ENCODE measurements at regions not wholly inside any gene's neighbourhood (a gene's known extent, or its start where the extent isn't known, plus 50 kb on each side); places are given as distances from the start of the nearest gene placed in this dataset.
"Not testable (repeated sequence)": the region's sequence is repeated elsewhere in the genome, so short reads cannot be mapped to it uniquely, and the experiment has no call there.

- DNase-seq, result no peak
Measured at GRCh38 chr12:77249892-77250291, 184.5 kb upstream of the E2F7 start.

DNA sequence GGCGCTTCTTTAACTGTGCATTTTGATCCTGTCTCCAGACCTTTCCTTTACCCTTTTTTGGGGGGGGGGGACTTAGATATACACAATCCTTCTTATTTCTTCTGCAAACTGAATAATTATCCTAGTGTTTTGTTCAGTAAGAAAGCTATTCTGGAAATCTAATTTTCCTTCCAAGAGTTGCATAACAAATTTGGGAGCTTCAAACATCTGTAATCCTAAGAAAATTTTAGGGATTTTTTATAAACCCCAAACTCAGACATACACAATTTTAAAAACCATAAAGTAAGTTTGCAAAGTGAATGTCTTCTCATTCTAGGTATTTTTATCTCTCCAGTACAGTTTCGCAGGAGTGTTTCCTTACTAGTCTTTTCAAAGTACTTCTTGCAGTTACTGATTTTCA, 182.7 kb upstream of the E2F7 start:
- no peak for DNase-seq

DNA sequence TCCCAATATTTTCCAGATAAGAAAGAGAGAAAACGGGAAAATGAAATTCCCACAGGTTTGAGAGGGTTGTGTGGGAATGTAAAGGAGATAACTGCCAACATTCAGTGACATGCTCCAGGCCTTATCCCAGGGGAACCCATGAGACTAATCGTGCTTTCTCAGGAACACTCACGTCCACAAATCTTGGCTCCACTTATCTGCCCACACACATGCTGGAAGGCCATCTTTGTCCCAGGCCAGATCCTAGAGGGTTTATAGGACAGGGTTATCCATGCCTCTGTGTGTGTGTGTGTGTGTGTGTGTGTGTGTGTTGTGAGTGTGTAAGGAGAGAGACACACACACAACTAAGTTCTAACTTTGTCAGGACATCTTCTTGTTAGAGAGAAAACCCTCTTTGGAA, 182.2 kb upstream of the E2F7 start:
- DNase-seq, result no peak

DNA sequence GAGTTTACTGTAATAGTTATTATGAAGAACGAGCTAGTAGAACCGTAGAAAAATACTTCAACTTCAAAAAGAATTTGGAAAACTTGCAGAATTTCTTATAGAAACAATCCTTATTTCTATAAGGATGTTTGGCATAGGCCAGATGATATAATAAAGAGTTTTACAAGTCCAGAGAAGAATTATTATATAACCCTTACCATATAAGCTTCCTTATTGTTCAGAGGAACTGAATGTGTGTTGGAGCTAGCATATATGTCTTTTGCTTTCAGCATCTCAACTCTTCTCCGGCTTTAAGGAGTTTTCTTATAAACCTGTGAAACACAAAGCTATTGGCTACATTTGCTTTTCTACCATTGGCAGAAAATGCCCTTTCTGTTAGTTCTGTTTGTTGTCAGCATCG, 178.0 kb upstream of the E2F7 start:
- no peak for DNase-seq

- DNase-seq, result no peak
Measured at GRCh38 chr12:77239617-77240016, 174.2 kb upstream of the E2F7 start.

DNA sequence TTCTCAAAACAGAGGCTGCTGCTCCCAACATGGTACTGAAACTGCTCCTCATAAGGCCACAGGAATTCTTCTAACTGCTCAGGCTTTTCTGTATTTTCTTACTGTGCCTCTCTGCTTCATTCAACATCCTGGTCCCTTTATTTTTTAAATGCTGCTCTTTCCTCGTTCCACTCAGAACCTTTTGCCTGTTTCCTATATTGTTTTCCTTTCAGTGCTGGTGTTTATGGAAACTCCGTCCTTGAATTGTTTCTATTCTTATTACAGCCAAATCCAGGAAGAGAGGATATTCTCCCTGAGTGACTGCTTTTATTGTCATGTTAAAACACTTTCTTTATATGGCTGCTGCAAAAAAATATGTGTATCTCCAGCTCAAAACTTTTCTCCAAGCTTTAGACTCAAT, 173.0 kb upstream of the E2F7 start:
- no peak for DNase-seq

DNA sequence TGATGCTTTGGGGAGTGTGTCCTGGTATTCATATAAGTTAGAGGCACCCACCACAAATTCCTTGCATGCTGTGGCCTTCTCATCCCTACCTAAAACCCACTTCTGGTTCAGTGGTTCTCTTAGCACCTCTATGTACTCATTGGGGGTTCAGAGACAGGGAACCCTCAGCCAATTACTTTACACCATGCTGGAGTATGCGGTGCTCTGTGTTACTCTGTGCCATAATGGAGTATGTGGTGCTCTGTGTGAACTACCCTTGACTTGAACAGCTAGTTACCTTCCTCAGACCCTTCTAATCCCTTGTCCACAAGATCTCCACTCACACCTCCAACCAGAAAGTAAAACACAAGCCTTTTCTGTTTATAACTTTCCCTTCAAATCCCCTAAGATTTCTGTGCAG, 172.5 kb upstream of the E2F7 start:
- DNase-seq, result no peak

GRCh38 chr12:77236066-77236465, 170.7 kb upstream of the E2F7 start:
- no peak for DNase-seq

- no peak for DNase-seq
Measured at GRCh38 chr12:77232045-77232444, 166.7 kb upstream of the E2F7 start.

GRCh38 chr12:77231501-77231918, 166.1 kb upstream of the E2F7 start:
- peak in 1 of 2 donors; percentile 2 for DNase-seq

GRCh38 chr12:77229640-77230442, 164.5 kb upstream of the E2F7 start:
- no peak for DNase-seq

GRCh38 chr12:77228376-77228775, 163.0 kb upstream of the E2F7 start:
- no peak for DNase-seq

- DNase-seq, result no peak
Measured at GRCh38 chr12:77226368-77226767, 161.0 kb upstream of the E2F7 start.

DNA sequence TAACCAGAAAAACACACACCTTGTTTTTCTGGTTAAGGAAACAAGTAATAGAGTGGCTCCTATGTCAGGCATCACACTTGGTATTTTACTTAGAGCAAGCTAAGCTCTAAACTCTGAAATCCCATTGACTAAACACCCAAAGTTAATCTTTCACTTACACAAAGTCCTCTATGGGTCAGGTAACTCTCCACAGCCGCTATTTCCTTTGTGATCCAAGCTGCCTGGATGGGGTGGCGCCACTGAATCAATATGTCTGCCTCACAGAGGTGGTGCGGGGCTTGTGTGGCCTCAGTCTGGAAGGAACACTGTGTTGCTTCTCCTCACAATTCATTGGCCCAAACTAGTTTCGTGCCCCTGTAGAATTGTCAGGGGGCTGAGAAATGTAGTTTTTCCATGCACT, 160.0 kb upstream of the E2F7 start:
- no peak for DNase-seq

DNA sequence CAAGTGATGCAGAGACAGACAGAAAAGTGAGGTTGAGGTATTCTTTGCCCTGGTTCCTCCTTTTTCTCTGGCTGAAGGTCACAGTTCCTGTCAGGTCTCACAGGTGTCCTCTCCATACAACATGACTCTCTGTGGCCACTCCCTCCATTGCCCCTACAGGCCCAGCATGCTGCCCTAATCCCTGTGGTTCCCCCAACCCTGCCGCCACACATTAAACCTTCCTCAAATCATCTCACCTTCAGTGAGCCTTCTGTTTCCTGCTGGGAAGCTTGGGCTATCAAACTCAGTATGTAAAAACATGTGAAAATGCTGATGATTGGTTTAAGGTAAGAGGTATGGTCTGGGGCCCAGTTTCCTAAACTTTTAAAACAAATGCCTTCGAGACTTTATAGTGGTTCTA, 159.0 kb upstream of the E2F7 start:
- no peak for DNase-seq

DNA sequence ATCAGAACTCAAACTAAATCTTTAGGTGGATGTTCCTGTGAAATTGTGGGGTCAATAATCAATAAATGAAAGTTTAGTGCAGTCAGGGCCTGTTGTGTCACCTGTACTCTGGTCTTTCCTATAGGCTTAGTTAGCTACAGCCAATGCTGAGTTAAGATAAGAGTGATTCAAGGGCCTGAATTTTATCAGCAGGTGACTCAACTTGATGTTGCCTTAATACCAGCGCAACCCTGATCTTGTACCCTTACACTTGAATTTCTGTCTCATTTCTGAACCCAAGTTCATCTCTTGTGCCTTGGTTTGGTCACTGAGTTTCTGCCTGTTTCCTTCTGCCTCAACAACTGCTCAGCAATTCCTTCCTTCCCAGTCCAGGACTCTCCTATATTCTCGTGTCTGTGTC, 157.0 kb upstream of the E2F7 start:
- no peak for DNase-seq

DNA sequence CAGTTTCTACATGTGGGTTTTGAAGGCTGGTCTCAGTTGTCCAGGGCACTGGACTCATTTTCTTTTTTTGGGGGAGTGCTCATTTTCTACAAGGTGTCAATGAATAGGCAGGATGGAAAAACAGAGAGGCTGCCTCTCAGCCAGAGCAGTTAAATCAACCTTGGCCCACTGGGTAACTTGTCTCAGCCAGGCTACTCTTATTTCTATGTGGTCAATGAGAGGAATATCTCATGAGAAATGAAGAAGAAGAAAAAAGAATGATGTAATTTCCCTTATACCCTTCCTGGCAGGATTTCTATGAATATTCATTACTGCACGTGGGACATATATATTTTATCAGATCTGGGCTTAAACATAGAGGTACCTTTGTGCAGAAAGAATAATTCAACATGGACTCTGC, 155.2 kb upstream of the E2F7 start:
- no peak for DNase-seq

DNA sequence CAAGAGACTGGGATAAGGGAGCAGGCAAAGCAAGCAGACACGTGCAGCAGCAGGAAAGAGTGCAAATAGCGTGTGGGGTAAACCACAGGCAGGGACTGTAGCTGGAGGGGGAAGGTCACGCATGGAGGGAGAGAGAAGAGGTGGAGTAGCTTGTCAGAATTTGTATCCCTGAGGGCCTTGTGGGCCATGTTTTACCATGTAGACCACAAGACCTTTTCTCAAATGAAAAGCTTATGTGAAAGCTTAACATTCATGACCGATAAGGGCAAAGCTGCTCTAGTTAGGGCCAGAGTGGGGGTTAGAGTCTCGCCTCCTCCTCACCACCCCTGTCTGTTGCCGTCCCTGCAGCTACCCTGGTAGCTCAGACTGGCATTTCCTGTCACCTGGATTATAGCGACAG, 152.9 kb upstream of the E2F7 start:
- DNase-seq, result no peak

- not testable (repeated sequence) for DNase-seq
Measured at GRCh38 chr12:77216136-77216535, 150.8 kb upstream of the E2F7 start.

DNA sequence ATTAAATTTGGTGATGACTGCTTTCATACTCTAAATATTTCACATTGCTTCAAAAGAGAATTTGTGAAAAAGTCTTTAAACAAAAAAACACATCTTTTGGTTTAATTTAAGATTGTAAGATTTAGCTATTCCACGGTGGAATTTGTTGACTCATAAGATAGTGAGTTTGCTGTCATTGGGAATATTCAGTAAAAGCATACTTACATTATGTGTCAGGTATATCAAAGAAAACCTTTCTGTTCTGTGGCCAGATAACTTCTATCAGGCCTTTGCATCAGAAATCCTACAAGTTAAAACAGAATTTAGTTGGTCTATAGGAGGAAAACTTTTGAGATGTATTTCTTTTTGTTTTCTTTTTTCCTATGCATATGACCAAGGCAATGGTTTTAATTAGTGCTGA, 148.8 kb upstream of the E2F7 start:
- no peak for DNase-seq

GRCh38 chr12:77213319-77213718, 147.9 kb upstream of the E2F7 start:
- no peak for DNase-seq

- no peak for DNase-seq
Measured at GRCh38 chr12:77210724-77211123, 145.4 kb upstream of the E2F7 start.

- DNase-seq, result no peak
Measured at GRCh38 chr12:77204083-77204482, 138.7 kb upstream of the E2F7 start.

DNA sequence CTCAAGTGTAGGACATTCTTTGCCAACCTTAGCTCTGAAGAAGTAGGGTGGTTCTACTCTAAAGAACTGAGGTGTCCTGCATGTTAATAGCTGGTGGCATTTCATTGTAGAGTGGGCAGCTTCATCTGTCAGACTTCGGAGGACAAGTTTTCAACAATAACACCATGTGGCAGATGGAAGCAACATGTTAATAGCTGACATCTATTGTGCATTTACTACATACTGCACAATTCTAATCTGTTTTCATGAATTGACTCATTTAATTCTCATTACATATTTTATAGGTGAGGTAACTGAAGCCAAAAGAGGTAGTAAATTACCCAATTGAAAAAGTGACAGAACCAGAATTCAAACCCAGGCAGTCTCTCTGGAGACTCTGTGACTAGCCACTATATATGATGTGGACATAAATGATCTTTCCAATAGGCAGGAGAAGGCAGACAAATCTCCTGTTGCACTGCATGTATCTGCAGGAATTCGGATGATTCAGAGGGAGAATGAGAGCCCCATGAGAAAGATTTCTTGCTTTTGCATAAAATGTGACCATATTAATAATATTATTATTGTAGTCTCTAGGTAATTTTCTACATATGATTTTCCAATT, 137.2 kb upstream of the E2F7 start:
- DNase-seq, result no peak

DNA sequence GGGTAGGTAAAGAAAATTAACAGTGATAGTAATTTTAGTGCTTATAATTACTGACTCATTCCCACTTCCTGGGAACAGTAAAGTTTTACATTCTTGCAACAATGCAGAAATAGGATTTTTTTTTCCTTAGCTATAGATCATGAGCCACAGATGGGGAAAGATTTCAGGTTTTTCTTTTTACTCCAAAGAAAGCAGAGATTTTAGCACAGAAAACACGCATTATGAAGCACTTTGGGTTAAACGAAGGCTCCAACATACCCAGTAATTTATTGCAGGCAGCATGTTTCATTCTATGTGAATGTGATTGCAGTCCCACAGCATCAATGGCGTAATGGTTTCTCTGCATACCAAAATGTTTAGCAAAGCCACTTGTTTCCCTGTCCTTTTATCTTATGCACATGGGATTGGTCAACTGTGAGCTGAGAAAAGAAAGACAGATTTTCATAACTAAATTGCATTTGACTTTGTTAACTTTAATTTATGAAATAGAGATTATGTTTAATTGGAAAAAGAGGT, 124.6 kb upstream of the E2F7 start:
- no peak for DNase-seq

All from bone marrow (tissue), 2 donors.